SK-N-SH (cell line): ENCODE measurements at regions not wholly inside any gene's neighbourhood (a gene's known extent, or its start where the extent isn't known, plus 50 kb on each side); places are given as distances from the start of the nearest gene placed in this dataset.

Source experiments
- CTCF ChIP-seq: fragments of 200-600 bp; sonication (generic); IDR thresholded peaks from 2 replicates; pipeline ENCODE4 v1.6.1; 2017; ENCODE audit warnings: antibody characterized with exemption, mild to moderate bottlenecking, moderate library complexity
- EP300 ChIP-seq, 2 experiments: IDR thresholded peaks; 2 replicates each; pipeline versions ENCODE4 v1.4.0 to v1.6.1; 2012; ENCODE audit warnings: borderline replicate concordance in 1 of 2, low read depth in 1 of 2, low read length in 1 of 2
- FOSL2 ChIP-seq: IDR thresholded peaks from 2 replicates; pipeline ENCODE4 v1.4.0; 2012; ENCODE audit warnings: low read depth, mild to moderate bottlenecking, moderate library complexity, borderline replicate concordance
- POLR2AphosphoS5 ChIP-seq: IDR thresholded peaks from 2 replicates; pipeline ENCODE4 v1.6.1; 2012; ENCODE audit warnings: low read depth, low read length
- SMC3 ChIP-seq: IDR thresholded peaks from 2 replicates; pipeline ENCODE4 v1.6.1; 2012; ENCODE audit warnings: low read depth, low read length, improper control_type of control experiment
- TCF12 ChIP-seq: IDR thresholded peaks from 2 replicates; pipeline ENCODE4 v1.4.0; 2012
- TEAD4 ChIP-seq: IDR thresholded peaks from 2 replicates; pipeline ENCODE4 v1.4.0; 2012; ENCODE audit warnings: mild to moderate bottlenecking, borderline replicate concordance; ENCODE audit not compliant: insufficient read depth
- USF1 ChIP-seq: IDR thresholded peaks from 2 replicates; pipeline ENCODE4 v1.4.0; 2012; ENCODE audit warnings: low read depth, borderline replicate concordance

- TF ChIP-seq CTCF (no peak), EP300 (IDR thresholded peaks at IDR 0.05; ENCODE audit: borderline replicate concordance in 1 of 2, low read depth in 1 of 2, low read length in 1 of 2) (no peak), POLR2AphosphoS5 (no peak), TCF12 (no peak), FOSL2 (no peak), USF1 (no peak), SMC3 (no peak), TEAD4 (no peak)
Observed at GRCh38 chr5:133662578-133662977, 50.2 kb upstream of the FSTL4 start.
